ENCODE measurements at regions not wholly inside any gene's neighbourhood (a gene's known extent, or its start where the extent isn't known, plus 50 kb on each side); places are given as distances from the start of the nearest gene placed in this dataset.

DNA sequence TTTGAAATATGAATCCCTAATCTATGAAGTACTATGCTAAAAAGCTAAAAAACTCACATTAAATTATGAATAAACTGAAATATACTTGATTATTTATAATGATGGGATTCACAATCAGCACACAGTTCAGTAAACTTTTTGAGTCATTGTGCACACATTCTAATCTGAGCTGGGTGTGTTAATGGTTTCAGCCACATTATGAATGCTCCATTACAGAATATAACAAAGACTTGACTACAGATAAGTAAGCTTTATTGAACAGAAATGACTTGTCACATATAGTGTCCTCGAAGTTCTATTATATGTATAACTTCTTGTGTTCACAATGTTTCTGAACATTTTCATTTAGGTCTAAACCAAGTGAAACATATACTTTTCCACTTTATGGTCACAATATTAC lies 1649.9 kb upstream of the IGFBP7 start:
- TF ChIP-seq, protein P1, sequence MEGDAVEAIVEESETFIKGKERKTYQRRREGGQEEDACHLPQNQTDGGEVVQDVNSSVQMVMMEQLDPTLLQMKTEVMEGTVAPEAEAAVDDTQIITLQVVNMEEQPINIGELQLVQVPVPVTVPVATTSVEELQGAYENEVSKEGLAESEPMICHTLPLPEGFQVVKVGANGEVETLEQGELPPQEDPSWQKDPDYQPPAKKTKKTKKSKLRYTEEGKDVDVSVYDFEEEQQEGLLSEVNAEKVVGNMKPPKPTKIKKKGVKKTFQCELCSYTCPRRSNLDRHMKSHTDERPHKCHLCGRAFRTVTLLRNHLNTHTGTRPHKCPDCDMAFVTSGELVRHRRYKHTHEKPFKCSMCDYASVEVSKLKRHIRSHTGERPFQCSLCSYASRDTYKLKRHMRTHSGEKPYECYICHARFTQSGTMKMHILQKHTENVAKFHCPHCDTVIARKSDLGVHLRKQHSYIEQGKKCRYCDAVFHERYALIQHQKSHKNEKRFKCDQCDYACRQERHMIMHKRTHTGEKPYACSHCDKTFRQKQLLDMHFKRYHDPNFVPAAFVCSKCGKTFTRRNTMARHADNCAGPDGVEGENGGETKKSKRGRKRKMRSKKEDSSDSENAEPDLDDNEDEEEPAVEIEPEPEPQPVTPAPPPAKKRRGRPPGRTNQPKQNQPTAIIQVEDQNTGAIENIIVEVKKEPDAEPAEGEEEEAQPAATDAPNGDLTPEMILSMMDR (conservative IDR thresholded peaks at IDR 0.05; ENCODE audit: low read depth, low read length), result no peak
- H3K4me3 ChIP-seq (ENCODE audit: low read depth, low read length), result no peak overlapping the region
- no peak for DNase-seq (ENCODE audit: low read depth)

DNA sequence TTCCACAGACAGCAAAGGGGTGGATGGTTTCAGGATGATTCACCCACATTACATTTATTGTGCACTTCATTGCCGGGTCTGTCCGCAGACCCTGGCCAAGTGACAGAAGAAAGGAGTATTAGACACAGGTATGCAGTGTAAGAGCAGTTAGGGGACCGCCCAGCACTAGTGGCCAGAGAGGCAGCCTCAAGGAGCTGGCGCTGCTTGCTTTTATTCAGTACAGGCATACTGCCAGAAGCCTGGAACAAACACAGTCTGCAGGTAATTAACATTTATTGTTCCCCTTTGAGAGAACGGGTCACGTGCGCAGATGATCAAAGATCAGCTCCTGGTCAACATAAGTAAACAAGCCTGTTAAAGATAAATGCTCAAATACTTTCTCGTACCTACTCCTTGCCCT lies 1639.0 kb upstream of the IGFBP7 start:
- no peak overlapping the region for H3K4me3 ChIP-seq (ENCODE audit: low read depth, low read length)
- no peak for DNase-seq (ENCODE audit: low read depth)
- TF ChIP-seq, protein P1 (conservative IDR thresholded peaks at IDR 0.05; ENCODE audit: low read depth, low read length), result no peak

DNA sequence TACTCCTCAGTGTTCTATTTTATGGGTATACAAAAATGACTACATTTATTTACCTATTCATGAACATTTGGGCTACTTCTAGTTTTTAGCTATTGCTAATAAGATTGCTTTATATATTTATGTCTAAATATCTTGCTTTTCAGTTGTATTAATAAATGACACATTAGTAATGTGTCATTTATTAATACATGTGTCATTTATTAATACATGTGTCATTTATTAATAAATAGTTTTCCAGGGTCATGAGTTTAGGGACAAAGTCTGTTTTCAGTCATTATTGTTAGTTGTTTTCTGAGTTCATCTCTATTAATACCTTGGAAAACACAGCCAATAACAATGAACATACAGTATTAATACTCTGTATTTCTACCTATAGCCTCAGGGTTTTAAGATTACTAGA lies 1630.7 kb upstream of the IGFBP7 start:
- TF ChIP-seq, protein P1 (conservative IDR thresholded peaks at IDR 0.05; ENCODE audit: low read depth, low read length), result no peak
- DNase-seq (ENCODE audit: low read depth), result no peak
- no peak overlapping the region for H3K4me3 ChIP-seq (ENCODE audit: low read depth, low read length)

DNA sequence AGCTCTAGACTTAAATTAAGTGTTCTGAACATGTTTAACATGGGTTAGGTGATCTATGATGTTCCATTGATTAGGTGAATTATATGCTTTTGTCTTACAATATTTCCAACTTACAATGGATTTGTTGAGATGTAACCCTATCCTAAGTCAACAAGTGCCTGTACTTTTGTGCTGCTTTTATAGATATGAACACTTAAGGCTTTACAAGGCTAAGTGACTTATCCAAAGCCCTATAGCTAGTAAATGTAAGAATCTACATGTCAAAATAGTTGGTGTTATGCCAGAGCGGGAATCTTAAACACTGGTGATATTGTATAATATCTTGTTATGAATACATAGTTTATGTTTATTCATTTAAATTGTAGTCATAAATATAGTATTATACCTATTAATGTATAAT lies 1629.1 kb upstream of the IGFBP7 start:
- H3K4me3 ChIP-seq (ENCODE audit: low read depth, low read length), result no peak overlapping the region
- TF ChIP-seq, protein P1 (conservative IDR thresholded peaks at IDR 0.05; ENCODE audit: low read depth, low read length), result no peak
- DNase-seq (ENCODE audit: low read depth), result no peak

DNA sequence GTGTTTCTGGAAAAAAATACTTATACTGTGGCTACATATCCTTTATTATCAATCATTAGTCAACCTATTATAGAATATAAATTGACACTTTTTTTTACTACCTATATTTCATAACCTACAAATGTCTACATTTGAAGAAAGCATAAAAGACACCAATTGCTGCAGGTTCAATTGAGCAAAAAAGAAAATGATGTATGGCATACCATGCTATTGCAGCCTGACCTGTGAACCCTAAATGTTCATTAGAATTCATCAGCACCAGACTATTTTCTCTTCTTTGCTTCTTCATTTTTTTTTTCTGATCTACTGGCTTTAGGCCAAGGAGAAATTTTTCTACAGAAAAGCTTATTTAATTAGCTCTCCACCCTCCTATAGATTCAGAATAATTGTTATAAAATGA lies 1628.2 kb upstream of the IGFBP7 start:
- TF ChIP-seq, protein P1 (conservative IDR thresholded peaks at IDR 0.05; ENCODE audit: low read depth, low read length), result no peak
- DNase-seq (ENCODE audit: low read depth), result no peak

DNA sequence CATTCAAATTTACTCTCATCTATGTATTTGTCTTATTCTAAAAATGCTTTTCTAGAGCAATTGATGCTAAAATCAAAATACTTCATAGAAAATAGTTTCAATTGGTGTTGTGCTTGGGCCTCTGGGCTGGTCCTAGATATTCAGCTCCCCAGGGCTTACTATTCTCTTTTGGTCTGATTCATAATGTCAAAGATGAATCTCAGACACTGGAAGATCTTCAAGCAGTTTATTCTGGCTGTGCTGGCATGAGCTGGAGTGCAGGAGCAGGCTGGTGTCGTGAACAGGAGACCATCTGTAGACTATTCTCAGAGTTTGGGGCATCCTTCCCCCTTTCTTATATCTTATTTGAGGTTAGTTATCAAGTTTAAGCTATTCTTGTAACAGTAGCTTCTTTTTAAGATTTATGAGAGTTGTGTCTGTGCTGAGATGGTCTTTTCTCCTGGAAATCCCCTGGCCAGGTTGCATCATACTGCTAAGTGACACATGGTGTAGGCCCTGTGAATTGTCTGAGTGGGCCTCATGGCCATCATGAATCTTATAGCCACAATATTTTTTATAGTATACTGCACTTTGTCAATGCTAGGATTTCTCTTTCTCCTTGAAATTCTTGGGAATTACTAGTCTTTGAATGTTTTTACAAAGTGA lies 1624.0 kb upstream of the IGFBP7 start:
- TF ChIP-seq, protein P1 (conservative IDR thresholded peaks at IDR 0.05; ENCODE audit: low read depth, low read length), result no peak
- DNase-seq (ENCODE audit: low read depth), result no peak
- H3K4me3 ChIP-seq (ENCODE audit: low read depth, low read length), result no peak overlapping the region

More for the DNA sequence above, 1628.2 kb upstream of the IGFBP7 start:
- no peak overlapping the region for H3K4me3 ChIP-seq (ENCODE audit: low read depth, low read length)

DNA sequence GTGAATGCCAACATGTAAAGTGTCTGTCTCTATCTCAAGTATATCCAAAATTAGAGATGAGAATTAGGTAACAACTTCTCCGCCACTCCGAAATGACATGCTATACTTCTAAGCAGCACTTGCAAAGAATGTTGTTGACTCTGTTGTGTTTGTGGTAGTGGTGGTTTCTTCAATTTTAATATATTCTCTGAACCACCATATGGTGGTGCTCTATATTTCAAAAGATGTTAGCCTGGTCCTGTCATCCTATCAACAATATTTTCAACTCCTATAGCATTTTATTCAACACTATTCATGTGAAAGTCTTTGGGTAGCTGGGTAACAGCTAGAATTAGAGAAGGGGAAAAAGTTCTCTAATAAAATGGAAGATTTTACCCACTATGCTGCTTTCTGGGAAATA lies 1622.8 kb upstream of the IGFBP7 start:
- TF ChIP-seq, protein P1 (conservative IDR thresholded peaks at IDR 0.05; ENCODE audit: low read depth, low read length), result no peak
- no peak overlapping the region for H3K4me3 ChIP-seq (ENCODE audit: low read depth, low read length)
- DNase-seq (ENCODE audit: low read depth), result no peak
